ENCODE measurements at regions not wholly inside any gene's neighbourhood (a gene's known extent, or its start where the extent isn't known, plus 50 kb on each side); places are given as distances from the start of the nearest gene placed in this dataset.

DNA sequence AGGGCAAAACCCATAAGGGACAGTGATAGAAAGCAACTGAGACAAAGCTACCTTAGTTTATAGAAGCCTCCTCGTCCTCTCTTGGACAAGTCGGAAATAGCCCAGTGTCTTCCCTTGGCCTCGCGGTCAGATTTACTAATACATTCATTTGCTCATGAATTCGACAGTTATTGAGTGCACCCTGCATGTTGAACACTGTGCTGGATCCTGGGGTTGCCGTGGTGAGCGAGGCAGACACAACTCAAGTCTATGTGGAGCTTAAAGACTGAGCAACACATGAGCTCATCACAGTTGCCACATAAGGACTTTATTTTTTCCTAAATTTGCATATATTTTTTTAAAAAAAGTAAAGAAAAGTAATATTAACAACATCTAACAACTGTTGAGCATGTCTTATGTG is 411.1 kb upstream of the ITGA1 start:
- no peak for DNase-seq (ENCODE audit: low spot score)
- in situ Hi-C loops (cut with MboI; ENCODE audit: low sequenced_read_pairs, unreplicated experiment): no loop called here
- no peak for TF ChIP-seq CTCF (IDR thresholded peaks at IDR 0.05; ENCODE audit: borderline replicate concordance, control extremely low read depth, extremely low read depth, insufficient read depth, missing control alignments)

DNA sequence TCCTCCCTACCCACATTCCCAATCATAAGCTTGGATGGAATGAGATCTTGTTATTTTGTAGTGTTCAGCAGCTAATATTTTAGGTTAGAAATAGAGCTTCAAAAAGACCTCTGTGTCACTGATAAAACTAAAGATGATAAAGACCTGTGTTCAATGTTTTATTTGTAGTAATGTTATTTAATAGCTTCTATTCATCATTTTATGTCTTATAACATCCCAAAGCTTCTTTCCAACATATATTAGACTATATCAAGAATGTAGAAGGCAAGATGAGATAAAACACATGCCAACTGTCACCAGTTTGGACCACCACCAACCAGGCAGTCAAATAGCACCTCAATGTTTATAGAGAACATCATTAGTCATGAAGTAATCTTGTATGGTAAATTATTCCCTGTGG is 409.5 kb upstream of the ITGA1 start:
- in situ Hi-C loops (cut with MboI; ENCODE audit: low sequenced_read_pairs, unreplicated experiment): no loop called here
- no peak for TF ChIP-seq CTCF (IDR thresholded peaks at IDR 0.05; ENCODE audit: borderline replicate concordance, control extremely low read depth, extremely low read depth, insufficient read depth, missing control alignments)
- no peak for DNase-seq (ENCODE audit: low spot score)

- in situ Hi-C loops (cut with MboI; ENCODE audit: low sequenced_read_pairs, unreplicated experiment): no loop called here
- no peak for TF ChIP-seq CTCF (IDR thresholded peaks at IDR 0.05; ENCODE audit: borderline replicate concordance, control extremely low read depth, extremely low read depth, insufficient read depth, missing control alignments)
These were observed 399.4 kb upstream of the ITGA1 start for GRCh38 chr5:52388349-52388748.

DNA sequence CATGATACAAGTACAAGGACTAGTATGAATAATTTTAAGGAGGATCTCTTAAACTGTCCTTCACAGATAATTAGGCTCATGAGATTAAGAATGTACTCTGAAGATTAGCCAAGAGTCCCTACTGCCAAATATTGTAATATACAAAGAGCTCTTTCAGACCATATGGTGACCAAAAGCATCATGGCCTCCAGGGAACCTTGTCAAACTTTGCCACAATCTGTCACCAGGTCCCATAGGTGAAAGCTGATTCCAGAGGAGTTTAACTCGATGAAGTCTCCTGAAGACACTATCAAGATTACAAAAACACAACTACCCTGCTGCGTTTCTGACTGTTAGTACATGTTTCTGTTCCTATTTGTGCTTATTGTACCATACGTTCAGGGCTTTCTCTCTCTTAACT is 395.4 kb upstream of the ITGA1 start:
- DNase-seq (ENCODE audit: low spot score): no peak
- in situ Hi-C loops (cut with MboI; ENCODE audit: low sequenced_read_pairs, unreplicated experiment): no loop called here
- no peak for TF ChIP-seq CTCF (IDR thresholded peaks at IDR 0.05; ENCODE audit: borderline replicate concordance, control extremely low read depth, extremely low read depth, insufficient read depth, missing control alignments)

More at GRCh38 chr5:52388349-52388748, 399.4 kb upstream of the ITGA1 start:
- no peak for DNase-seq (ENCODE audit: low spot score)

DNA sequence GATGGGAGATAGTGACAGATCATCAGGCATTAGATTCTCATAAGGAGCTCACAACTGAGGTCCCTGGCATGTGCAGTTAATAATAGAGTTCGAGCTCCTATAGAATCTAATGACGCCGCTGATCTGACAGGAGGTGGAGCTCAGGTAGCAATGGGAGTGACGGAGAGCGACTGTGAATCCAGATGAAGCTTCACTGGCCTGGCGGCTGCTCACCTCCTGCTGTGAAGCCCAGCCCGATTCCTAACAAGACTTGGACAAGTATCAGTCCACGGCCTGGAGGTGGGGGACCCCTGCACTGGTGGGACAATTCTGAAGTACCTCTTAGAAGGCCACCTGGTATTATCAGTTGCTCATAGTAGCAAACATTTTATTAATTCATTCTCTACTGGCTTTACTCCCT is 377.9 kb upstream of the ITGA1 start:
- TF ChIP-seq CTCF (IDR thresholded peaks at IDR 0.05; ENCODE audit: borderline replicate concordance, control extremely low read depth, extremely low read depth, insufficient read depth, missing control alignments): no peak
- in situ Hi-C loops (cut with MboI; ENCODE audit: low sequenced_read_pairs, unreplicated experiment): no loop called here
- DNase-seq (ENCODE audit: low spot score): no peak

DNA sequence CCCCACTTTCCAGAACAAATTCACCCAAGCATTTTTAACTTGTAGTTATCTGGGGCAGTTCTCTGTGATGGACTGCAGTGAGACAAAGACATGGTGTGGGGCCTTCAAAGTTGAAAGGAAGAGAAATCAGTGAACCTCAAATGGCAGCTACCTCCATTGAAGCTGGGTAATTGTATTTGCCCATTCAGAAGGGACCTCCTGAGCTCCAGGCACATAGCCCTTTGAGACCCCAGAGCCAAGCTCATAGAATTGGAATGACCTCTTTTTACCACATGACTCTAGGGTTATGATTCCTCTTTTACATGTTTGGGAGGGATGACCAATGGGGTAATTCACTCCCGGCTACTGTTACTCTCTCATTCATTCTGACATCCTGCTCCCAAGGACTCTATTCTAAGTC is 368.4 kb upstream of the ITGA1 start:
- DNase-seq (ENCODE audit: low spot score): no peak
- in situ Hi-C loops (cut with MboI; ENCODE audit: low sequenced_read_pairs, unreplicated experiment): no loop called here
- TF ChIP-seq CTCF (IDR thresholded peaks at IDR 0.05; ENCODE audit: borderline replicate concordance, control extremely low read depth, extremely low read depth, insufficient read depth, missing control alignments): no peak

GRCh38 chr5:52427615-52428014 is 360.1 kb upstream of the ITGA1 start:
- in situ Hi-C loops (cut with MboI; ENCODE audit: low sequenced_read_pairs, unreplicated experiment): no loop called here
- TF ChIP-seq CTCF (IDR thresholded peaks at IDR 0.05; ENCODE audit: borderline replicate concordance, control extremely low read depth, extremely low read depth, insufficient read depth, missing control alignments): no peak
- DNase-seq (ENCODE audit: low spot score): no peak
